HPDE6-E6E7 (cell line): ENCODE measurements at regions not wholly inside any gene's neighbourhood (a gene's known extent, or its start where the extent isn't known, plus 50 kb on each side); places are given as distances from the start of the nearest gene placed in this dataset.
"Not testable (repeated sequence)": the region's sequence is repeated elsewhere in the genome, so short reads cannot be mapped to it uniquely, and the experiment has no call there.

Experiments used
- DNase-seq: peaks from one replicate; pipeline ENCODE4 v3.0.0; 2011; ENCODE audit warnings: missing footprints; ENCODE audit errors: extremely low spot score

DNA sequence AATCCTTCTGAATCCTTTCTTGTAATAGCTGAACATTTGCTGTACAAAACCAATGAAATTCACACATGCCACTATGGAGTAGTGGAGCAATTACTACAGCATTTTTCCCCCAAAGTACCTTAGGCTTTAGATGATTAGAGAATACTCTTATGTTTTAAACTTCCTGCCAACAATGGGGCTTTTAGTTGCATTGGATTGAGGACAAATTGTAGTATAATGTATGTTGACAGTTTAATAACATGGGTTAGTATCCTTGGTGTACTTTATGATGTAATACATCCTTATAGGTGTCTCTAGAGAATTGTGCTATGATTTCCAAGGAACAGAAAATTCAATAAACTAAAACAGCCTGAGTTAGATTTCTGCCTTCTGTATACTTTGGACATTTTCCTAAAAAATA, 422.7 kb upstream of the GRAMD2B start:
- no peak for DNase-seq

DNA sequence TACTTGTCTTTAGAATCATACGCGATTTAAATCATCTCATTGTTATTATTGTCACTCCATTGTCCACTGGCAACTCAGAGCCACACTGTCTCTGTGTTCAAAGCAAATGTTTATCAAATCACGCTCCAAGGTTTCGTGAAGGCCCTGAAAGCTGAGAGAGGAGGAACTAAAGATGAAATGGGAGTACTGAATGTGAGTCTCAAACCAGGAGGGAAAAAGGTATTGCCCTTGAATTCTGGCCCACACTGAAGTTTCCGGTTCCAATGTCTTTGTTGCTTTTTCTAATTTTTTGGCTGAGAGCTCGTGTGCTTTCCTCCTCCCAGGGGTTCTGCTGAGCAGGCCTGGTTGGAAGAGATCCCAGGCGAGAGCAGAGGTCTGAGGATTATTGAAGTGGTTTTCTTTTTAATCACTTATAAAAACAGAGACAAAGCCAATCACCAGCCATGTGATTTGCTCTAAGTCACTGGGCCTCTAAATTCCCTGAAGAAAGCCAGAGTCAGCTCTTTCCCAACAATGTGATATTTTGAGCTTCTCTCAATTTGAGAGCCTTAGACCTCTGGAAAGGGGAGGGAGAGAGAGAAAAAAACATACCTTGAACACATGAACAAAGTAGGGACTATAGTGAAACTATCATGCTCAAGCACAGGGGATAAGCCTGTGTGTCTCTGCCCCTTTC, 420.8 kb upstream of the GRAMD2B start:
- no peak for DNase-seq

DNA sequence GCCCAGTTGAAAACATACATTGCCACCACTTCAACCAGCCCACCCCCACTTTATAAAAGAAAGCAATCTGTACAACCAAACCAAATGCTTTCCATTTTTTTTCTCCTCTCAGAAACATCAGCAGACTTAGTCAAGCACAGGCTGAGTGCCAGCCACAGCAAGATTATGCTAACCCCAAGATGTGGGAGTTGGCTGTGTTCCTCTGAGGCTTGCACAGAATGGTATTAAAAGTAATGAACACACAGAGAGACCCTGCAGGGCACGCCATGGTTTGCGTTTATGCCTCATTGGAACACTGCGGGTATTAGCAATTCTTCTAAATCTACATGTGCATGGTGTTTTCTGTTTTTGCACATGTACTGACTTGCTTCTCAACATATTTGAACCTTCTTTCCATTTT, 419.9 kb upstream of the GRAMD2B start:
- no peak for DNase-seq

DNA sequence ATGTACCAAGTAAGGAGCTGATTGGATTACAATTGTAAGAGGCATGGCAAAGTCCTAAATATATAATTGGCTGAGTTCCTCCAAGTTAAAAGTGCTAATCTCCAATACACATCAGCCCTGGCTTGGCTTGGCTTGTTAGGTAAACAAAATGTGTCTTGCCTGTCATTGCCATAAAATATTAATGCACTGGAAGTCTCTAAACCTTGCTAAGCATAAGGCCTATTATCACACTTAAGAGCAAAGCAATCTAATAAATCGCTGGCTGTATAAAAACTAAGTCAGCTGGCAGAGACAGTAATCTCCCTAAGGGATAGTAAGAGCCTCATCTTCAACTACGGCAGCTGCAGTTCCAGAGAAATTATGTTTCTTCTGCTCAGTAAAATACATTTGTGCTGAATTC, 418.6 kb upstream of the GRAMD2B start:
- no peak for DNase-seq

- DNase-seq: no peak
Measured at GRCh38 chr5:126007841-126008240, 415.4 kb upstream of the GRAMD2B start.

DNA sequence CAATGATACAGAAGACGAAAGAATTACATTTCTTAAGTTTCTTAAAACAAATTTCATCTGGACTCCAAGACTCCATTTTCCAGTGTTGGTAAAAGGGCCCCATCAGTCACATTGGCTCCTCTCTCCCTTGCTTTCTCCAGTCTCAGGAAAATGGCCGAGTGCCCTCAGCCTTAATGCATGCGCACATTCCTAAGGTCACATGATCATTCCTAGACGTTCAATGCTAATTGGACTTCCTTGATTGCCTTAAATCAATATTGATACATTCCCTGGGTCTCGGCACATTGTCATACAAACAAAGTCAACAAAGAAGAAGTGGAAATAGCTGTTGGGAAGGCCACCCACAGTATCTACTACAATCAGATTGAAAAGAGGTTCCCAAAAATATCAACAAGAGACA, 413.6 kb upstream of the GRAMD2B start:
- no peak for DNase-seq

DNA sequence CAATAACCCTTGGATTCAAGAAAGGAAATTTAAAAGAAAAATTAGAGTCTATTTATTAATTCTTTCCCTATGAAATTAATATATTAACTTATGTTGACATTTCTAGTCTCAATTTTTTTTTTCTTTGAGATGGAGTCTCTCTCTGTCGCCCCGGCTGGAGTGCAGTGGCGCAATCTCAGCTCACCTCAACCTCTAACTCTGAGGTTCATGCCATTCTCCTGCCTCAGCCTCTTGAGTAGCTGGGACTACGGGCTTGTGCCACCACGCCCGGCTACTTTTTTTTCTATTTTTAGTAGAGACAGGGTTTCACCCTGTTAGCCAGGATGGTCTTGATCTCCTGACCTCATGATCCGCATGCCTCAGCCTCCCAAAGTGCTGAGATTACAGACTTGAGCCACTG, 411.7 kb upstream of the GRAMD2B start:
- DNase-seq: not testable (repeated sequence)

- no peak for DNase-seq
Measured at GRCh38 chr5:126014676-126015075, 408.5 kb upstream of the GRAMD2B start.

GRCh38 chr5:126015235-126016181, 407.7 kb upstream of the GRAMD2B start:
- DNase-seq: no peak

DNA sequence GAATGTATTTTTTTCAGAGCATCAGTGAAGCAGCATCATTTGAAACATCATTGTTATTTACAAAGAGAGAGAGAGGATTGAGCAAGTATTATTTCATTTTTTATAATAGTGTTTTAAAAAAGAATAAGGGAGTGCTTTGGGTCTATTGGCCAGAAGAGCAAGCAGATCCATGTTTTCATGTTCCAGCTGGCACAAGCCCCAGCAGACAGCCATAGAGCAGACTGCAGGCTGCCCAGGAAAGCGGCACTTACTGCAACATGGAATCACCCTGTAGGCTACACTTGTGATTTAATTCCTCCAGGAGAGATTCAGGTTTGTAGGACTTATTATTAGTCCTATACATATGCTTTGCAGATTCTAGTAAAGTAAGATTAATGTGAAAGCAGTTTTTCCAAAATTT, 407.0 kb upstream of the GRAMD2B start:
- no peak for DNase-seq

DNA sequence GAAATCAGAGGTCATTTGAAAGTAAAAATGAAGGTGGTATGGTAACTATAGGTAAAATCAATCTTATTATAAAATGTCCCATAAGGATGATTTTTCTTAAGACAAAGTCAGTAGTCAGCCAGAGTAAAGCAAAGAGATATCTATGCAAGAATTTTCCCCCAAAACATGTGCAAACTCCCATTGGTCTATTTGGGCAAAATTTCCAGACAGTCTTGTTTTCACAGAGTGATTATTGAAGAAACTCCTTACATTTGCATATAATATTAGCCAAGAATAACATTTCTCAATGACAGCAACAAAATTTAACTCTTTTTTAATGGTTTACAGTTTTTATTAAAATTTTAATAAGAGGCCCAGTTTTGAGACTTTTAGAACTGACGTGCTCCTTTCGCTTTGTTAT, 406.1 kb upstream of the GRAMD2B start:
- no peak for DNase-seq

DNA sequence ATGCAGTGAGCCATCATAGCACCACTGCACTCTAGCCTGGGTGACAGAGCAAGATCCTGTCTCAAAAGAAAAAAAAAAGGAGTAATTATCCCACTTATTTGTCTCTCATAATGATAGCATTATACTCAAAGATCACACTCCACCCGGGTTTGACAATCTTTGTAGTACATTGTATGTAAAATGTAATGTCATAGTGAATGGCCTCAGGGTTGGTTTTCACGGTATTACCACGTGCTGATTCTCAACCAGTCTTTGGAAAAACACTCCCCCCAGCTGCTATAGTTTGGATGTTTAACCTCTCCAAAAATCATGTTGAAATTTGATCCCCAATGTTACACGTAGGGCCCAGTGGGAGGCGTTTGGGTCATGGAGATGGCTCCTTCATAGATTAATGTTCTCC, 402.4 kb upstream of the GRAMD2B start:
- DNase-seq: no peak

DNA sequence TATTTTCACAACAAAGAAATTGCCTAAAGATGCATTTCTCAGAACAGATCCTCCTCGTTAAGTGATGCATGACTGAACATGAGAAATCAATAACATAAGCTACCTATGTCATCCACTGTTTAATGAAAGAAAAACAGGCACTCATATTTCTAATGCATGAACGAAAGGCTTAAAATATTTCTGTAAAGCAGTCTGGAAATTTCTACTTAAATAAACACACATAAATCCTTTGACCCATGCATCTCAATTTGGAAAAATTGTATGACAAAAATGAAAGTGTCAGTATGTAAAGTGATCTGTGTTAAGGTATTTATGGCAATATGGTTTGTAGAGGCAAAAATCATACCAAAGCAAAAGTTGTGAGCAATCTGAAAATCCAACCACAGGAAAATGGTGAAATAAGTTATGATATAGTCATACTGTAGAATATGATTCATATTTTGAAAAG, 399.2 kb upstream of the GRAMD2B start:
- DNase-seq: no peak

- no peak for DNase-seq
Measured at GRCh38 chr5:126027149-126027548, 396.1 kb upstream of the GRAMD2B start.

GRCh38 chr5:126027652-126028051, 395.6 kb upstream of the GRAMD2B start:
- no peak for DNase-seq

GRCh38 chr5:126028336-126028735, 394.9 kb upstream of the GRAMD2B start:
- no peak for DNase-seq

DNA sequence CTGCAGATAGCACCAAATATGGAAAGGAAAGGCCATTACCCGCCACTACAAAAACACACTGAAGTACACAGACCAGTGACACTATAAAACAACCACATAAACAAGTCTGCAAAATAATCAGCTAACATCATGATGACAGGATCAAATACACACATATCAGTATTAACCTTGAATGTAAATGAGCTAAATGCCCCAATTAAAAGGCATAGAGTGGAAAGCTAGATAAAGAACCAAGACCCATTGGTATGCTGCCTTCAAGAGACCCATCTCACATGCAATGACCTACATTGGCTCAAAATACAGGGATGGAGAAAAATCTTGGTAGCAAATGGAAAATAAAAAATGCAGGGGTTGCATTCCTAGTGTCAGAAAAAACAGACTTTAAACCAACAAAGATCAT, 393.9 kb upstream of the GRAMD2B start:
- DNase-seq: not testable (repeated sequence)

DNA sequence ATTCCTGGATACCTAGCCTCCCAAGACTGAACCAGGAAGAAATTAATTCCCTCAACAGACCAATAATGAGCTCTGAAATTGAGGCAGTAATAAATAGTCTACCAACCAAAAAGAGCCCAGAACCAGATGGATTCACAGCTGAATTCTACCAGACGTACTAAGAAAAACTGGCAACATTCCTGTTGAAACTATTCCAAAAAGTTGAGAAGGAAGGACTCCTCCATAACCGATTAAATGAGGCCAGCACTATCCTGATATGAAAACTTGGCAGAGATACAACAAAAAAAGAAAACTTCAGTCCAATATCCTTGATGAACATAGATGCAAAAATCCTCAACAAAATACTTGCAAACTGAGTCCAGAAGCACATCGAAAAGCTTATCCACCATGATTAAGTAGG, 392.5 kb upstream of the GRAMD2B start:
- DNase-seq: no peak

GRCh38 chr5:126031989-126032716, 391.1 kb upstream of the GRAMD2B start:
- DNase-seq: no peak

GRCh38 chr5:126043688-126044087, 379.5 kb upstream of the GRAMD2B start:
- no peak for DNase-seq

DNA sequence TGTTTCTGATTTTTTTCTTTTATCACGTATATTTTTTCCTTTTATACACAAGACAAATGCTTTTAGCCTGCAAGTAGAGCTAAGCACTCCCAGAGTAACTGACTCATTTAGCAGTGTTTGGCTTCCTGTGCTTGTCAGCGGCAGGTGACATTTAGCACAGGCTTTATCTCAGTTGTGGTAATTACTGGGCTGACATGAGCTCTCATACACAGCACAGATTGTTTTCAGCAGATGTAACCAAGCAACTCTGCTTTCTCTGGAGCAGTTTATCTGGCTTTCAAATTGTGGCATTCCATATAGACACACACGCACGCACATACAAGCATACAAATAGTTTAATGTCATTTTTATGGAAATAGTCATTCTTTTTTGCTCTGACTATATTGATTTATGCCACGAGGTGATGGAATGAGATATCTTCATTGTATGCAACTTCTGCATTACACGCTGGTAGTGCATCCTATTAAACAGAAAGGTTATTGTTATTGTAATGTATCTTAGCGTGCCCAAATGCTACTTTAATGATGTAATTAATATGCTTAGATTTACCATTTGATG, 379.0 kb upstream of the GRAMD2B start:
- no peak for DNase-seq

- DNase-seq: no peak
Measured at GRCh38 chr5:126044931-126045565, 378.2 kb upstream of the GRAMD2B start.
